ENCODE measurements at regions not wholly inside any gene's neighbourhood (a gene's known extent, or its start where the extent isn't known, plus 50 kb on each side); places are given as distances from the start of the nearest gene placed in this dataset.

DNA sequence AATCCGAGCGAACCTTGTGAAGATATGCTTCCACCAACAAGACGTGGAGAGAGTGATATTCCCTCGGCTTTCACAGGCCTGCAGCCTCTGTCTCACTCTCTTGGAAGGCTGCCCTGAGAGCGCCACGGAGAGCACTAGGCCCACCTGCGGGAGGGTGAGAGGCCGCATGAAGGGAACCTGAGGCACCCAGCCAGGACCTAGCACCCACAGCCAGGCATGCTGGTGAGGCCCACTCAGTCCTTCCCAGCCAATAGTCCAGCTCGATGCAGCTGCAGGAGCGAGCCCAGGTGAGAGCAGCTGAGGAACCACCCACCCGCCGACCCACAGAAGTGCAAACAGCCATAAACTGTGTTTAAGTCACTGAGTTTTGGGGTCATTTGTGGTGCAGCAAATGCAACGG, 227.2 kb downstream of the QKI start:
- TF ChIP-seq, protein P1, sequence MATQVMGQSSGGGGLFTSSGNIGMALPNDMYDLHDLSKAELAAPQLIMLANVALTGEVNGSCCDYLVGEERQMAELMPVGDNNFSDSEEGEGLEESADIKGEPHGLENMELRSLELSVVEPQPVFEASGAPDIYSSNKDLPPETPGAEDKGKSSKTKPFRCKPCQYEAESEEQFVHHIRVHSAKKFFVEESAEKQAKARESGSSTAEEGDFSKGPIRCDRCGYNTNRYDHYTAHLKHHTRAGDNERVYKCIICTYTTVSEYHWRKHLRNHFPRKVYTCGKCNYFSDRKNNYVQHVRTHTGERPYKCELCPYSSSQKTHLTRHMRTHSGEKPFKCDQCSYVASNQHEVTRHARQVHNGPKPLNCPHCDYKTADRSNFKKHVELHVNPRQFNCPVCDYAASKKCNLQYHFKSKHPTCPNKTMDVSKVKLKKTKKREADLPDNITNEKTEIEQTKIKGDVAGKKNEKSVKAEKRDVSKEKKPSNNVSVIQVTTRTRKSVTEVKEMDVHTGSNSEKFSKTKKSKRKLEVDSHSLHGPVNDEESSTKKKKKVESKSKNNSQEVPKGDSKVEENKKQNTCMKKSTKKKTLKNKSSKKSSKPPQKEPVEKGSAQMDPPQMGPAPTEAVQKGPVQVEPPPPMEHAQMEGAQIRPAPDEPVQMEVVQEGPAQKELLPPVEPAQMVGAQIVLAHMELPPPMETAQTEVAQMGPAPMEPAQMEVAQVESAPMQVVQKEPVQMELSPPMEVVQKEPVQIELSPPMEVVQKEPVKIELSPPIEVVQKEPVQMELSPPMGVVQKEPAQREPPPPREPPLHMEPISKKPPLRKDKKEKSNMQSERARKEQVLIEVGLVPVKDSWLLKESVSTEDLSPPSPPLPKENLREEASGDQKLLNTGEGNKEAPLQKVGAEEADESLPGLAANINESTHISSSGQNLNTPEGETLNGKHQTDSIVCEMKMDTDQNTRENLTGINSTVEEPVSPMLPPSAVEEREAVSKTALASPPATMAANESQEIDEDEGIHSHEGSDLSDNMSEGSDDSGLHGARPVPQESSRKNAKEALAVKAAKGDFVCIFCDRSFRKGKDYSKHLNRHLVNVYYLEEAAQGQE (IDR thresholded peaks at IDR 0.05; ENCODE audit: borderline replicate concordance): no peak
- no peak for TF ChIP-seq POLR2AphosphoS5 (IDR thresholded peaks at IDR 0.05)
- TF ChIP-seq, protein P2, sequence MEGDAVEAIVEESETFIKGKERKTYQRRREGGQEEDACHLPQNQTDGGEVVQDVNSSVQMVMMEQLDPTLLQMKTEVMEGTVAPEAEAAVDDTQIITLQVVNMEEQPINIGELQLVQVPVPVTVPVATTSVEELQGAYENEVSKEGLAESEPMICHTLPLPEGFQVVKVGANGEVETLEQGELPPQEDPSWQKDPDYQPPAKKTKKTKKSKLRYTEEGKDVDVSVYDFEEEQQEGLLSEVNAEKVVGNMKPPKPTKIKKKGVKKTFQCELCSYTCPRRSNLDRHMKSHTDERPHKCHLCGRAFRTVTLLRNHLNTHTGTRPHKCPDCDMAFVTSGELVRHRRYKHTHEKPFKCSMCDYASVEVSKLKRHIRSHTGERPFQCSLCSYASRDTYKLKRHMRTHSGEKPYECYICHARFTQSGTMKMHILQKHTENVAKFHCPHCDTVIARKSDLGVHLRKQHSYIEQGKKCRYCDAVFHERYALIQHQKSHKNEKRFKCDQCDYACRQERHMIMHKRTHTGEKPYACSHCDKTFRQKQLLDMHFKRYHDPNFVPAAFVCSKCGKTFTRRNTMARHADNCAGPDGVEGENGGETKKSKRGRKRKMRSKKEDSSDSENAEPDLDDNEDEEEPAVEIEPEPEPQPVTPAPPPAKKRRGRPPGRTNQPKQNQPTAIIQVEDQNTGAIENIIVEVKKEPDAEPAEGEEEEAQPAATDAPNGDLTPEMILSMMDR (IDR thresholded peaks at IDR 0.05; ENCODE audit: poor library complexity, severe bottlenecking): no peak

Measured in neural cell (in vitro differentiated cells).